Smooth muscle cell of the brain vasculature (primary cell): ENCODE measurements at regions not wholly inside any gene's neighbourhood (a gene's known extent, or its start where the extent isn't known, plus 50 kb on each side); places are given as distances from the start of the nearest gene placed in this dataset.
A peak's percentile ranks its signal among the peaks of the same experiment; 100 is the strongest.

Experiments
- DNase-seq: peaks from one replicate; pipeline ENCODE4 v3.0.0-alpha.2; 2012; ENCODE audit warnings: low read depth, low spot score

DNA sequence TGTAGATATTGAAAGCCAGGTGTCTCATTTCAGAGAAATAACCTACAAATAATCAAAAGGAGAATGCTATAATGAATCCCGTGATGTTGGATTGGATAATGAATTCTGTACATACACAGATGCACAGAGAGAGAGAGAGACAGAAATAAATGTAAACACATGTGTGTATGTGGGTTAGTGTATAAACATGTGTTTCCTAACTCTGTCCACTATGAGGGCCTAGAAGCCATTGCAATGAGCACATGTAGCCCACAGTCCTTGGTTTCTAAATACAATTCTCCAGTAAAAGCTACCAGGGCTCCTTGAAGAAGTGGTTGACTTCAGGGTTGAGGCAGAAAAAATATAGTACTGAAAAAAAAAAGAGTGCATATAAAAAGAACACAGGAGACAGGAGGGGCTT, 109.5 kb downstream of the INHBB start:
- no peak for DNase-seq

DNA sequence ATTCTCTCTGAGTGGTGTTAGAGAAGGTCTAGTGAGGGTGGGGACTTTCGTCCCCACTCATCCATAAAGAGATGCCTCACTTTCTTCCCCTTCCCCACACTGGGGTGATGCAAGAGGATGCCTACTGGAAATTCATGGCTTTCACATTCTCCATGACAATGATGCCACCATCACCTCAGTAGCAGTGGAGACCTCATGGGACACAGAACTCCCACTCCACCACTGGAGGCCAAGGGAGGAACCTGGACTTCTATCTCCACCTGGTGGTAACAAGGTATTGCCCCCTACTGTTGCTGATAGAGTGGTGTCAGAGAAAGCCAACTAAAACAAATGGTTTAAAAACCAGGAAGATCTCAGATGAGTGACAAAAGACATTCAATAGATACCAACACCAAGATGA, 110.9 kb downstream of the INHBB start:
- DNase-seq, result no peak

DNA sequence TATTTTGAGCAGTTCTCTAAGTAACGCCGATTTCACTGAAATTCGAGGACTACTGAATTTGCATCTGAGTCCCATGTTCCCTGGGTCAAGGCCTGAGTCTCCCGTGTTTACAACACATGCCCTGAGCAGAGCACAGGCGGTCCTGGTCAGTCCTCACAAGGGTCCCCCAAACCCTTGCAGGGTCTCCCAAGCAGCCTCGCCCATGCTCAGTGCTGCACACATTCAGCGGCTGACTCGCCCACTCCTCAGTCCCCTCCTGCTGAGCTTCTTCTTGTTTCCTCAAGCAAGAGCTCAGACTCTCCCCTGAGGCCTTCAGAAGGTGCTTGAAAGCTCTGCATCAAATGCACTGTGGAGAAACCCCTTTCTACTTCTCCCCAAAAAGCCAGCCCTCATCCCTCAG, 114.6 kb downstream of the INHBB start:
- no peak for DNase-seq

DNA sequence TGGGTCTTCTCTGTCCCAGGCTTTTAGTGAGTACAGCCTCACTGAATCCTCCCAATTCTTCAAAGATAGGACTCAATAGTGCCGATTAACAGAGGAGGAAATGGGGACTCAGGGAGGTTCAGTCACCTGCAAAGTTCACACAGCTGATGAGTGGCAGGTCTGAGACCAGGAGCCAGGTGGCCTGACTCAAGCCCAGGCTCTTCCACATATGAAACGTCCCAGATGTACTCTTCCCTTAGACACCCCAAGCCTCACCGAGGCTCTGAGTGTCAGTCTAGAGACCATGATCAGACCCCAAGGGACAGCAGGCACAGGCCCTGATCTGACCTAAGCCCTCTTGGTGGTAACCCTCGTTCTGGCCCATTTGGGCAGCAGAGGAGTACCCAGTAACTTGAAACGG, 115.2 kb downstream of the INHBB start:
- DNase-seq, result no peak

DNA sequence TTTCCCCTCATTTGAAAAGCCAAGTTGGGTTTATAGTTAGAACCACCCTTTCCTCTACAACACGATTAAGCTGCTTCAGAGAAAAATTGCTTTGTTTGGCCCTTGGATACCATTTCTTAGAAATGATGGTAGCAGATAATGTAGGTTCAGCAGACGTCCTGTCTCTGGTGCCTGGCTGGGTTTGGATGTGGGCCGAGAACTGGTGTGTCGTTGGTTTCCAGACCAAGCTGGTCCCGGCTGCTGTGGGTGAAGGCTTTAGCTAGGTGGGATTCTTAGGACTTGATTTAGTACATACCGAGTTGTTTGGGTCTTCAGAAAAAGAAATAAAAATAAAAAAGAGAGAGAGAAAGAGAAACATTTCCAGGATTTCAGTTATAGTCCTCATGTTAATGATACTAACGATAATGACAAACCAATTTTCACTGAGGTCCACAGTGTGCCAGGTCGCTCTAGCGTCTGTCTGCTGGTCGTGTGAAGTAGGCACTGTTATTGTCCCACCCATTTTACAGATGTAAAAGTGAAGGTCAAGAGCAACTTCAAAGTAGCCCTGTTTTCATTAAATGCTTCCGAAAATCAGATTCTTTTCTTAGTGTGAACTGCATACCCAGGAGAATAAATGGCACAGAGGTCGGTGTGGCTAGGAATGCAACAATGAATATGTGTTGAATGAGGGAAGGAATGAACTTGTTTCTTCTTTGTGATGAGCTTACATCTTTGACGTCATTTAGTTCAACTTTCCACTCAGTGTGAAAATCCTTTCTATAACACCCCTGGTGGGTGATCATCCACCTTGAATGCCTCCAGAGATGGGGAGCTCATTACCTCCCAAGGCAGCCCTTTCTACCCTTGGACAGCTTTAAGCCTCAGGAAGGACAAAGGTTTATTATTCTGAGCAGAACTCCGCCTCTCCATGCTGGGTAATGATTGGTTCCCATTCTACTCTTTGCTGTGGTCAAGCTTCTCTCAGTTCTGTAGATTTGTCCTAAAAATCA, 115.9 kb downstream of the INHBB start:
- DNase-seq, result no peak

DNA sequence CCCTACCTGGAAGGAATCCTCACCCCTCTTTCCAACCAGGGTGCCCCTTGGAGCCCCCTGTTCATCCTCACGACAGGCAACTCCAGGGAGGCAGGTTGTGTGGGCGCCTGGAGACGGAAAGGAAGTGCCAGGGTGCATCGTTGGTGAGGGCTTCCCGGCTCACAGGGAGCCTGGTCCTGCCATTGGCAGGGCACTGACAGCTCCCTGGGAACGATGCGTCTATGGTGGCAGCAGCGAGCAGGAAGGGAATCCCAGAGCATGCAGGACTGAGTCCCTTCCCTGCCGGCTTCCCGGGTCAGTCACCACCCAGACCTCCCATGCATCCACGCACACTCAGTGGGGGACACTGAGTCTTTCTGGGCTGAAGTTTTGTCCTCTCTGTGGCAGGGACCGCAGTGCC, 117.6 kb downstream of the INHBB start:
- DNase-seq, result no peak

DNA sequence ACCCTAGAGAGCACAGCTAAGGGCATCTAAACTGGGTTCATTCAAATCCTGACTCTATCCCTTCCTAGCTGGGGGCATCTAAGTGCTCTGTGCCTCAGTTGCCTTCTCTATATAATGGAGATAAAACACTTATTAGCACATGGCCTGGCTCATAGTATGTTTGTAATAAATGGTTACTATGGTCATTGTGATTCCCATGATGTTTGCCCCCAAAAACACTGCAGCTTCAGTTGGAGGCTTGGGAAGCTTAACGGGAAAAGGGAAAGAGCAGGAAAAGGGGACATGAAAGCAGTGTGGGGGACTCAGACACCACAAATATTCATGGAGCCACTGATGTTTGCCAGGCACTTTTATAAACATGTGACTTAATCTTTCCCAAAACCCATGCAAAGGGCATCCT, 118.1 kb downstream of the INHBB start:
- no peak for DNase-seq

DNA sequence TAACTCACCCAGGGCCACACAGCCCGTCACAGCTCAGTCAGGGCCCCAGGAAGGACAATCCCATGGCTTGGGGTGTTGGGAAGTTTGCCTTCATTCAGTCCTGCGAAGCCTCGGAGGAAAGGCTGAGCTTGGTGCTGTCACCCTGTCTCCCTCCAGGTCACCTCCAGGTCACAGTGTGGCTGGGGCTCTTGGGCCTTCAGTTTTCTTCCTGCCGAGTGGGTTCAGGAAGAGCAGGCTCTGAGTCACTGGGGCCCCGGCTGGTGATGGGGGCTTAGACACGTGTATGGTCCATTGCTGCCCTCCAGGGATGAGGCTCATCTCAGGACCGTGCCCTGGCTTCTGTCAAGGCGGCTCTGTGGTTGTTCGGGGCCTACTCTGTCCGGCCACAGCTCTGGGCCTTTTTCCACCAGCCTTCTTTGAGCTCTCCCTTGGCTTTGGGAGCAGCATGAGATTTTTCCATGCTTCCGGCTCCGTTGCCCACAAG, 118.6 kb downstream of the INHBB start:
- no peak for DNase-seq

DNA sequence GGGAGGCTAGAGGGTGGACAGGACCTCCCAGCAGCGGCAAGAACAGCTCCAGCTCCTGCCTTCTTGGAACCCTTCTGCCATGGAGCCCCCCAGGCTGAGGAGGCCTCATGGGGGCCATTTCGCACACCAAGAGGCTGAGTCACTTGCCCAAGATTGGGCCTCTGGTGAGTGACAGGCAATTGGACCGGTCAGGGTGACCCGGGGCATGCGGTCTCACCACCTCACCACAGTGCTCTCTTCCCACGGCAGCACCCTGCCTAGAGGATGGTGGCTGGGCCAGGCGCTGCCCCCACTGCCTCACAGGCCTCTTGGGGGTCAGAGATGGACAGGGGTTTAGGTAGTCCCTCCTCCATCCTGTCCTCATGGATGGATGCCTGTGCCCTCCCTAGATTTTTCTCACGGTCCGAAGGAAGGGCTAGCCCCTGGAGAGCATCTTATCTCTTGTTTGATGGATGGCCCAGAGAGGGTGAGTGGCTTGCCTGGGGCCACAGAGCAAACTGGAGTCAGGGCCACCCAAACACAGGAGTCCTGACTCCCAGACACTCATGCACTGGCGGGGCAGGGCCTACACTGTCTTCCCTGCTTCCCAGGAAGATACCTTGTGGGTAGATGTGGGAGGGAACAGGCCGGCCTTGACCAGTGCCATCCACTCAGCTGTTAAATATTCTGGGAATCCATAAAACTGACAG, 119.2 kb downstream of the INHBB start:
- DNase-seq, result no peak

DNA sequence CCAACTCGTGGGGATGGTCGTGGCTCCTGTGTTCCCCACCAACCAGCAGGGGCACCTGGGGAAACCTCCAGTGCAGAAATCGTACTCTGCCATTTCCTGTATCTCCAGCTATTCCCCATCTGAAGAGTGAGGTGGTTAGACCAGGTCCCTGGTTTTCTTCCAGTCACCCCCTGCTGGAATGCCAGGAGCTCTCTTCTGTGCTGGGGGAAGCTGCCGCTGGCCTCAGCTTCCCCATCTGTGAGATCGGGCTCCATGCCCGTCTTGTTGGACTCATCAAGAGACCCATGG, 119.7 kb downstream of the INHBB start:
- no peak for DNase-seq

DNA sequence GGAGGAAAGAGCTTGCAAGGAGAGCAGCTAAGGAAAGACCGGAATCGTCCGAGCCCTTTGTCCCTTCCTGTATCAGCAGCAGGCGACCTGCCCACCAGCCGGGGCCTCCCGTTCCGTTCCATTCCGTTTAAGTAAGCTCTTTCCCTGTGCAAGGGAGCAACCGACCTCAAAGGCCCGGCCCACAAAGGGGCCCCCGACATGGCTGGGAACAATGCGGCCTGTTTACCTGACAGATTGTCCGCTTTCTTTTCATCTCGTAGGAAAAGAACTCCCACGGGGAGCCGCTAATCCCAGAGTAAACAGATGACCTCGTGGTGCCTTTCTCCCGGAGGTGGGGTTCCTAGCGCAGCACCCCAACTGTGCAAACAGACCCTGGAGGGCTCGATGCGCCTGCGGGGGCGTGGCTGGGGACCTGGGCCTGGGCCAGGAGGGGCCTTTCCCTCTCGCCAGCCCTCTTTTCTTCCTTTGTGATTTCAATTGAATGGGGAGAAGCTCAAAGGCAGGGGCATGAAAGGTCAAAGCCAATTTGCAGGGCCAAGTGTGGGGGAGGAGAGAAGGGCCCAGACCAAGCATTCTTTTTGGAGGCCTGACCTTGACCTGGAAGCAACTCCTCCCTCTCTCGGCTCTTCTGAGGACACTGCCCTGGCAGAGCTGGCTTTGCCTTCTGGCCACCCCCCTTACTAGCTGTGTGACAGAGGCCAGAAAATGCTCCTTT, 120.2 kb downstream of the INHBB start:
- DNase-seq, result no peak

DNA sequence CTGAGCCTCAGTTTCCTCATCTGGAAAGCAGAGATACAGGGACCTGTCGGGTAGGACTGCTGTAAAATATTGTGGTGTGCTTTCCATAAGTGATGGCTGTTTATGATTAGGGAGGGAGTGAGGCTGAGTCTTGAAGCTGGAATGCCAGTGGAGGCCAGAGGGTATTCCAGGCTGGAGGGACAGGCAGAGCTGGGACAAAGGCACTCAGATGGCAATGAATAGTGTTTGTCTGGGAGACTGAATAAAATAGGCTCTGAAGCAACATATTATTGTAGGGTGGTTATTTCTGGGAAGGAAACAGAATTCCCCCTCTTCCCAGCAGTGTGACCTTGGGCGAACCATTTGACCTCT, 120.7 kb downstream of the INHBB start:
- no peak for DNase-seq

DNA sequence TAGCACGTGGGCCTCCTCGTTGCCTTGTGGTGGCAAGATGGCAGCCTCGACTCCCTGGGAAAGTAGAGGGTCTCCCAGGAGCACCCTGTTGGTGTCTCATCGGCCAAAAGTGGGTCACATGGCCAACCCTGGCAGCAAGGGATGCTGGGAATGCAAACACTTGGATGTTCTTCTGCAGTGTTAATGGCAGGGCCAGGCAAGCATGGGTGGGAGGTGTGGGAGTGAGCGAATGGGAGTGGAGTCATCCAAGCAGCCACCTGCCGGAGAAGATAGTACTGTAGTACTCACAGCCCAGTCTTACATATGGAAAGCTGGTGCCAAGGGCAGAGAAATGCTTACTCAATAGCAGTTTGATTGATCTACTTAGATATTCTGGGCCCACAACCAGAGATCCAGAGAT, 122.2 kb downstream of the INHBB start:
- DNase-seq, result no peak

DNA sequence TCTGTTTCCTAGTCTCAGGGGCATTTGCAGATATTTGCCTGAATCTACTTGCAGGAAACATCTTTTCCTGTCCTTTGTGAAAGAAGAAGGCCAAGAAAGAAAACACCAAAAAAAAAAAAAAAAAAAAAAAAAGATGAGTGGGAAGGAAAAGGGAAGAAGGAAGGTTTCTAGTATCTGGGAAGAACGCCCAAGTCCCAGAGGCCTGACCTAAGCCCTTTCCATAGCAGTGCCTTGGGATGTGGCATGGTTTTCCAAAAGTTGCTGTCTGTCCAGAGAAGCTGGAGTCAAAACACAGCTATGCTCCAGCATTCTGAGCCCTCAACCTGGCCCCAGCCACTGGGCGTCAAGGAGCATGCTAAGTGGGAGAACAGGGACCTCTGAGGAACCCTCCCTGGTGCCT, 123.5 kb downstream of the INHBB start:
- DNase-seq, result no peak

DNA sequence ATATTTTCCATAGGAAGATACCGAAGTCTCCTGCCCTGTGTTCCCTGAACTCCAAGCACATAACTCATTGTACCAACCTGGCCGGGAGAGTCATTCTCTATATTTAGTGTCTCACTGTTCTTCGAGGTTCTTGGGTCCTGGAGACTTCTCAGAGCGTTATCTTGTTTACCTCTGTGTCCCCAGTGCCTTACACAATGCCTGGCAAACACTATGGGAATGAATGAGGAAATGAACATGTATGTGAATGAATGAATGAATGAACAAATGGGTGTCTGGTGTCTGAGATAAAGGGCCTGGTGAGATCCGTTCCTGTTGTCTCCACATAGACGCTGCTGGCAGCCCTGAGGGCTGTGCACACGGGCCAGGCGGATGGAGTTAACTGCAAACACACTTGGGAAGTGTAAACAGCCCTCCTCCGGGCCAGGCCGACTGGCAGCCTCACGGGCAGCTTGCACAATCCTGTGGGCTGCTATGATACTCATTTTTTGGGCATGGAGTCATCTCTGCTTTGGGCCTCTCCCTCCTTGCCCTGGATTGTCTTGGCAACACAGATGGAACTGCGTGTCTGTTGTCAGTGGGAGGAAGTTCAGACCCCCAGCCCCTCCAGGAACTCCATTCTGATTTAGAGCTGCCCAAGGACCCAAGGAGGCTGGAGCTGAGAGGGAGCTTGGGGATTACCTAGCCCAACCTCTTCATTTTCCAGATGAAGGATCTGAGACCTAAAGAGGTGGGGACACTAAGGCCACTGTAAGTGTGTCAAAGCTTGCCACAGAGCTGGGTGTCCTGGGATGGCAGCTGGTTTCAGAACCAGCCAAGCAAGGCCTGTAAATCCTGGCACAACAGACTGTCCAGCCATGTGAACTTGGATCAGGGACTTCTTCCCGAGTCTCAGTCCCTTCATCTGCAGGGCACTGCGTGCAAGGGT, 124.4 kb downstream of the INHBB start:
- peak; percentile 33 for DNase-seq

DNA sequence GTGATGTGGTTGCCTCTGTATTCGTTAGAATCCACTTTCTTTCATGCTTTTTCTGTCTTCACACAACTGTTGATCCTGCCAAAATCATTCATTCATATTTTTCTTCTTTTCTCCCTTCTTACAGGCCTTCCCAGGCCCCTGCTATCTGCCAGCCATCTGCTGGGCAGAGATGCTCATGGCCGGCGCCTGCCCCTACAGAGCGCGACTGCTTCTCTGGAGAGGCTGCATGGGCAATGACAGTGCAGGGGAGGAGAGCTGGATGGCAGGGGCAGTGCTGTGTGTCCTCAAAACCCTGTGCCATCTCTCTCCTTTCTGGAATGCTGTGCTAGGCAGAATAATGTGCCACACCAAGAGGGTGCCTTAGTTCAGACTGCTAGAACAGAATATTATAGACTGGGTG, 125.2 kb downstream of the INHBB start:
- no peak for DNase-seq

DNA sequence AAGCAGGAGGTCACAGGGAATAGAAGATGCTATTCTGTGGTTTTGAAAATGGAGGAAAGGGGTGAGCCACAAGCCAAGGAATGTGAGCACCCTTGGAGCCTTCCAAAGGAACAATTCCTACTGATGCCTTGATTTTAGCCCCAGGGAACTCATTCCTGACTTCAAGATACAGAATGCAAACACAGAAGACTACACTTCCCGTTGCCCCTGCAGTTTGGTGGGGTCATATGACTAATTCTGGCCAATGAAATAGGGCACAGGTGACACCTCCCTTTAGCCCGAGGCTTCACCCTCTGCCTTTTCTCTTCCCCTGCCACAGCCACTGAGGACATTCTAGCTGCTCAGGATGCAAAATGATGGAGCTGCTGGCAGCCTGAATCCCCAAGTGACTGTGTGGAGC, 126.1 kb downstream of the INHBB start:
- no peak for DNase-seq

DNA sequence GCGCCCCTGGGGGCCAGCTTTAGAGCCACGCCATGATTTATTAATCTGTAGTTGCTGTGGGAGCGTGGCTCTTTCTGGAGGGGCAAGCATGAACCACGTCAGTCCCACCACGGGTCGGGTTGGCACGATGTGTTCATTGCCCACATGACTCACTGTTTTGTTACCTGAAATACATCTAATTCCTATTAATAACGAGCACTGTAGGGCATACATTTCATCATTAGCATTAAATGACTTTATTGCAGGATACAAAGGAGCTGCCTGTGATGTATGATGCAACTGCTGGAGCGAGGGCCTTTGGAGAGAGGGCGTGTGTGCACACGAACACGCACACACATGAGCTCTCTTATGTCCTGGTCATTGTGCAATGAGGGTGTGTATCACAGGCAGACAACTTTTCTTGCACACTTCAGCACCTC, 127.0 kb downstream of the INHBB start:
- DNase-seq, result no peak

DNA sequence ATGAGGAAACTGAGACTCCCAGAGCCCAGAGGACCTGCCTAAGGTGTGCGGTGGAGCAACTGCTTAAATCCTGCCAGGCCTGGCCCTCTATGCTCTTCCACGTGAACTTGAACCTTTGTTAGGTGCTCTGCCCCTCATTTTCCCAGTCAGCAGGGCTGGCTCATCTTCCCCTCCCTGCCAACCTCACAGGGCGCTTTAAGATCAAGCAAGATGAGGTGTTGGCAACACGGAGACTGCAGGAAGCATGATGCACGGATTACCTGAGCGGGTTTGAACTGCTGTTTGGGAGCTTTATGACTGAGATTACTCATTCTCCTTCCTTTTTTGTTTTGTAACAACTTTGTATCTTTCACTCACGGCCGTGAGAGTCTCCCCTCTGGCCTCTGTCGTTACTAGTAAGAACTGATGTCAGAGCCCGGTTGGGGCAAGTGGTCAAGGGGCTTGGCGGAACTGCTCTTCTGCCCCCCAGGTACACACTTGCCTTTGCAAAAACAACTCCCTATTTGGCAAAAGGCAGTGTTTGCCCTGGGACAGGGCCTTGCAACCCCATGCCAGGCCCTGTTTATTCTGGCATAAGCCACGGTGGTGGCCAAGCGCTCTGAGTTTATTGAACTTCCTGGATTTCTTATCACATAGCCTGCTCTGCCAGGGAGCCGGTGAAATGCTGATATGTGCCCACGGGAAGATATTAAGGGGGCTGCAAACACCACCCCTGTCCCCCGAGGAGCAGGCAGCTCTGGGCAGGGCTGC, 127.8 kb downstream of the INHBB start:
- DNase-seq, result no peak

DNA sequence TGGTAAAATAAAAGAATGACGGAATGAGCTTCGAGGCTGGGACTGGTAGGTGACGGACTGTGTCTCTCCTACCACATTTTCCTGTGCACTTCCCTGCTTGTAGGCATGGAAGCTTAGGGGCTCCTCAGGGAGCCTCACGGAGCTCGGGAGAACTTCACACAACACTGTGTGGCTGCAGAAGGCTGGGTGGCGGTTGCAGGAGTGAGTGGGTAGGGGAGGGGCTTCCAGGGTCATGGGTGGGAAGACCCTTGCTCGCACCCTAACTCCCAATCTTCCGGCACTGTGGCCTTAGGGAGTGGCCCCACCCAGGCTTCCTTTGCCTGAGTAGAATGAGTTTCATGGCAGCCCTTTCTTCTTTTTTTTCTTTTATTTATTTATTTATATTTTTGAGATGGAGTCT, 128.6 kb downstream of the INHBB start:
- DNase-seq, result no peak

DNA sequence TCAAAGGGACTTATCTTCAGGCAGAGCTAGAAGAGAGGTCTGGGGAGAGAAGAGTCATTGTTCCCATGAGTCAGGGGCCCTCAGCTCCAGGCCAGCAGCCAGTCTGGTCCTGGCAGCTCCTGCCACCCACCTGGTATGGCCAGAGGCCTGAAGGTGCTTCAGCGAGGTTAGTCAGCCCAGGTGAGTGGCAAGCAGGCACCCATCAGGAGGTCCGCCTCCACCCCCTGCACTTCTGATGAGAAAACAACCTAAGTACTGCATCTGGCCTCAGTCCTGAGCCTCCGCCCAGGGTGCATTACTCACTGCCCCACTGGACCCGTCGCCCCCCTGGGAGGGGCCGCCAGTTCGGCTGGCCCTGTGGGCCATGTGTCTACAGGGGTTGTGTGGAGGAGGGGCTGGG, 130.2 kb downstream of the INHBB start:
- no peak for DNase-seq
